K562 (cell line): ENCODE measurements at regions not wholly inside any gene's neighbourhood (a gene's known extent, or its start where the extent isn't known, plus 50 kb on each side); places are given as distances from the start of the nearest gene placed in this dataset.

Experiments used
- ATAC-seq: fragments of 200-7000 bp; cut with Tn5 transposase; 3 replicates; pipeline ENCODE4 v1.9.1; 2020; ENCODE audit warnings: moderate library complexity
- BruUV-seq: library from RNA; stranded (reverse); fragments of 400-500 nt; replicated peaks from 2 replicates; lab custom pipeline; 2021; lab: Mats Ljungman, UMichigan
- CTCF ChIA-PET: fragments of 300-600 bp; formaldehyde crosslinking; extraction: SDS; loops from one replicate; lab custom pipeline; 2021; ENCODE audit warnings: low intra/inter-chr PET ratio; lab: Yijun Ruan, JAX
- POLR2A ChIA-PET: fragments of 300-600, 350-650 bp; sonication (Branson Sonifier 250); formaldehyde crosslinking; extraction: SDS; loops from one replicate; lab custom pipeline; 2021; ENCODE audit warnings: antibody characterized with exemption, inconsistent platforms; lab: Yijun Ruan, JAX
- DNase-seq, 4 experiments: peaks; one replicate each; pipeline versions ENCODE4 v3.0.0 to v3.0.0-alpha.2; 2011 to 2018; ENCODE audit warnings: low spot score in 3 of 4, mixed read lengths in 3 of 4; ENCODE audit errors: extremely low read depth in 1 of 4
- FAIRE-seq: peaks from 2 replicates; lab custom pipeline; 2011; peaks lifted over from hg19 to GRCh38; lab: Jason Lieb, UNC
- H2AFZ ChIP-seq: 2 replicates; pipeline ENCODE4 v1.6.0; 2011; ENCODE audit warnings: low read depth, low read length, control low read depth, inconsistent platforms
- H3K27ac ChIP-seq: fragments of 200-600 bp; 3 replicates; pipeline ENCODE4 v1.8.0; 2011; ENCODE audit warnings: low read depth, mild to moderate bottlenecking, control low read depth, inconsistent platforms, low read length, moderate library complexity, mixed read lengths; ENCODE audit errors: extremely low read depth
- H3K27me3 ChIP-seq, 2 experiments: fragments of 300-600 bp in 1 of 2; 2 replicates in 1 of 2; 3 replicates in 1 of 2; pipeline versions ENCODE4 v1.6.0 to v1.8.0; 2011; ENCODE audit warnings: inconsistent platforms in 2 of 2, low read length in 2 of 2, mild to moderate bottlenecking in 1 of 2, mixed read lengths in 1 of 2, moderate library complexity in 1 of 2; ENCODE audit not compliant: control insufficient read depth in 2 of 2, insufficient read depth in 2 of 2
- H3K36me3 ChIP-seq: fragments of 300-600 bp; 3 replicates; pipeline ENCODE4 v1.8.0; 2011; ENCODE audit warnings: mild to moderate bottlenecking, low read length, inconsistent platforms; ENCODE audit not compliant: control insufficient read depth, insufficient read depth
- H3K4me1 ChIP-seq, 2 experiments: fragments of 200-600 bp in 1 of 2; replicated peaks in 1 of 2; 2 replicates in 1 of 2; 3 replicates in 1 of 2; pipeline versions ENCODE4 v1.5.1 to v1.8.0; 2011; ENCODE audit warnings: inconsistent platforms in 2 of 2, low read length in 2 of 2, mild to moderate bottlenecking in 1 of 2, mixed read lengths in 1 of 2, moderate library complexity in 1 of 2; ENCODE audit not compliant: control insufficient read depth in 2 of 2, insufficient read depth in 2 of 2
- H3K4me2 ChIP-seq: 2 replicates; pipeline ENCODE4 v1.6.1; 2011; ENCODE audit warnings: low read length, control low read depth, inconsistent platforms, mixed read lengths; ENCODE audit not compliant: insufficient read depth
- H3K4me3 ChIP-seq: fragments of 200-600 bp; sonication (generic), shearing (Covaris generic); 2 replicates; pipeline ENCODE4 v1.5.1; 2016; ENCODE audit warnings: control low read depth, inconsistent platforms
- H3K79me2 ChIP-seq: fragments of 200-600 bp; 3 replicates; pipeline ENCODE4 v1.8.0; 2011; ENCODE audit warnings: low read length, inconsistent platforms; ENCODE audit not compliant: control insufficient read depth, insufficient read depth
- H3K9ac ChIP-seq, 2 experiments: 2 replicates each; pipeline versions ENCODE4 v1.6.0 to v1.6.1; 2011; ENCODE audit warnings: low read depth in 2 of 2, low read length in 2 of 2, control low read depth in 1 of 2, inconsistent platforms in 1 of 2, mild to moderate bottlenecking in 1 of 2, mixed read lengths in 1 of 2; ENCODE audit not compliant: insufficient read depth in 1 of 2
- H3K9me1 ChIP-seq: one replicate; pipeline ENCODE4 v1.6.0; 2011; ENCODE audit warnings: inconsistent platforms, mild to moderate bottlenecking, low read length, moderate library complexity; ENCODE audit not compliant: control insufficient read depth, insufficient read depth
- H3K9me3 ChIP-seq: replicated peaks from 2 replicates; pipeline ENCODE4 v1.5.1; 2011; ENCODE audit warnings: low read depth, low read length, inconsistent platforms; ENCODE audit not compliant: control insufficient read depth, insufficient read depth
- H4K20me1 ChIP-seq: replicated peaks from 2 replicates; pipeline ENCODE4 v1.6.1; 2011; ENCODE audit warnings: low read length, inconsistent platforms, mixed read lengths; ENCODE audit not compliant: control insufficient read depth, insufficient read depth
- BRF1 ChIP-seq: IDR thresholded peaks from 3 replicates; pipeline ENCODE4 v1.6.1; 2011; ENCODE audit warnings: borderline replicate concordance, mild to moderate bottlenecking; ENCODE audit not compliant: insufficient read length; ENCODE audit errors: extremely low read depth
- HINFP ChIP-seq: fragments of 450-650 bp; conservative IDR thresholded peaks from 2 replicates; pipeline ENCODE4 v1.6.1; 2016; ENCODE audit warnings: missing genetic modification characterization, low read depth, mild to moderate bottlenecking, control low read depth, missing compliant biosample characterization
- ILF3 ChIP-seq: fragments of 450-650 bp; IDR thresholded peaks from 2 replicates; pipeline ENCODE4 v1.6.1; 2018; ENCODE audit warnings: antibody characterized with exemption, mild to moderate bottlenecking, moderate library complexity, borderline replicate concordance
- MYNN ChIP-seq, 2 experiments: sonication (generic); formaldehyde crosslinking in 1 of 2; IDR thresholded peaks; 2 replicates each; pipeline versions ENCODE4 v1.5.0 to v1.6.1; 2016 to 2020; ENCODE audit warnings: antibody characterized with exemption in 1 of 2, missing genetic modification reagents in 1 of 2
- POLR2A ChIP-seq: fragments of 450-650 bp; conservative IDR thresholded peaks from 2 replicates; pipeline ENCODE4 v1.6.1; 2016
- POLR2AphosphoS2 ChIP-seq: IDR thresholded peaks from 2 replicates; pipeline ENCODE4 v1.6.1; 2012; ENCODE audit warnings: low read length, improper control_type of control experiment
- POLR3A ChIP-seq: IDR thresholded peaks from 2 replicates; pipeline ENCODE4 v1.6.1; 2011; ENCODE audit warnings: borderline replicate concordance, mild to moderate bottlenecking, moderate library complexity; ENCODE audit not compliant: insufficient read length, insufficient read depth; ENCODE audit errors: extremely low read depth
- RFX1 ChIP-seq: fragments of 450-650 bp; IDR thresholded peaks from 2 replicates; pipeline ENCODE4 v1.6.1; 2016; ENCODE audit warnings: mild to moderate bottlenecking, moderate library complexity
- SP2 ChIP-seq: IDR thresholded peaks from 2 replicates; pipeline ENCODE4 v1.6.1; 2011; ENCODE audit warnings: mild to moderate bottlenecking, low read depth, low read length, moderate library complexity; ENCODE audit not compliant: poor library complexity, severe bottlenecking; ENCODE audit errors: extremely low read depth
- STAT5A ChIP-seq: IDR thresholded peaks from 2 replicates; pipeline ENCODE4 v1.6.1; 2012; ENCODE audit warnings: low read length, inconsistent platforms, borderline replicate concordance
- TFE3 ChIP-seq: fragments of 450-650 bp; formaldehyde crosslinking; IDR thresholded peaks from 2 replicates; pipeline ENCODE4 v1.4.0; 2020; ENCODE audit warnings: mild to moderate bottlenecking, mixed read lengths
- ZBTB17 ChIP-seq: fragments of 450-650 bp; formaldehyde crosslinking; IDR thresholded peaks from 2 replicates; pipeline ENCODE4 v1.4.0; 2020; ENCODE audit warnings: mild to moderate bottlenecking
- ZNF696 ChIP-seq: fragments of 250-450 bp; sonication (Bioruptor Pico); conservative IDR thresholded peaks from 2 replicates; pipeline ENCODE4 v1.4.0; 2020; ENCODE audit warnings: mild to moderate bottlenecking, moderate library complexity
- ZNF717 ChIP-seq: fragments of 250-450 bp; sonication (Bioruptor Pico); IDR thresholded peaks from 2 replicates; pipeline ENCODE4 v1.5.0; 2021
- WGBS: fragments of 100-300 bp; shearing (Covaris generic); methylation state at CpG from one replicate; pipeline ENCODE4 v1.1.6; 2016; ENCODE audit warnings: low coverage, mixed read lengths; ENCODE audit not compliant: insufficient coverage; ENCODE audit errors: missing lambda C conversion rate; 5-methylcytosine and 5-hydroxymethylcytosine counted together
- in situ Hi-C: fragments of 300-500 bp; cut with MboI; formaldehyde crosslinking; loops from 4 replicates; pipeline ENCODE4 v1.15.0; 2018; ENCODE audit warnings: inconsistent platforms, mixed read lengths
- intact Hi-C: fragments of 100-400 bp; cut with micrococcal nuclease; formaldehyde crosslinking; loops from 2 replicates; pipeline ENCODE4 v1.14.2; 2022
- TF ChIP-seq, protein P1 (sequence below), 2 experiments: fragments of 150-350 bp in 1 of 2; IDR thresholded peaks; 2 replicates each; pipeline ENCODE4 v1.6.1; 2012 to 2016; ENCODE audit warnings: low read depth in 2 of 2, low read length in 2 of 2, mild to moderate bottlenecking in 1 of 2, moderate library complexity in 1 of 2

DNA sequence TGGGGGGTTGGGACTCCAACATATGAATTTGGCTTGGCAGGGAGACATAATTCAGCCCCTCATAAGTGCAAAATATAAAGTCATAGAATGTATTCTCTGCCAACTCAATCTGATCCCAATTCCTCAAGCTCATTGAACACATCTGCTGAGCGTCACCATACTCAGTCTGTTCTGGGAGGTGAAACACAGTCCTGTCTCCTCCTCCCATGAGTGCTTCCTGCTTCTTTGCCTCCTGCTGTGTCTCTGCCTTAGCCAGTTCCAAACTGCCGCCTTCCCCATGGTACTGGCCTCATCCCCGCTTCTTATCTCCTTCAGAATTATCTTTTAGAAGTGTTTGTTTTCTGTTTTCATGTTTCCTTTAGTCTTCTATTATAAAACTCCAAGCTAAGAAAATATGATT is 365.5 kb downstream of the TNS3 start (continued):
- TF ChIP-seq POLR2A (0 out of 2 replicates have a peak, but pooled peaks have one; percentile 23), BRF1 (no peak)
- TF ChIP-seq, all 486 proteins: peak for 16

- no peak for DNase-seq
- H3K4me1 ChIP-seq, result peaks cover 18 to 56% of the 10 kb centered on the region in 2 experiments
- in situ Hi-C loops, result no loop called here
- WGBS, result 69% methylated on average over 7 of the region's 7 CpGs
- H4K20me1 ChIP-seq, result no peaks in the 10 kb centered on the region
- H3K27ac ChIP-seq, result no peak overlapping the region
- no peaks in the 10 kb centered on the region for H3K36me3 ChIP-seq
- ATAC-seq, result no peak
- H3K79me2 ChIP-seq, result peaks cover 8% of the 10 kb centered on the region; the same call in 1 of the 3 replicates
- no peaks in the 10 kb centered on the region for H3K27me3 ChIP-seq
- H3K4me2 ChIP-seq, result no peak overlapping the region
- H3K9me1 ChIP-seq, result no peaks in the 10 kb centered on the region
- H3K4me3 ChIP-seq, result no peak overlapping the region
- no TSS peak for BruUV-seq
- ChIA-PET POLR2A (no interaction called here), CTCF (no interaction called here)
- FAIRE-seq, result no peak
- intact Hi-C loops, result no loop called here
- peak overlapping the region; percentile 90 for H2AFZ ChIP-seq
- no peak overlapping the region for H3K9ac ChIP-seq
- peaks cover 1% of the 10 kb centered on the region; the same call in 1 of the 2 replicates for H3K9me3 ChIP-seq
- no peak for TF ChIP-seq ZNF696 (CRISPR knock-in tag)
- TF ChIP-seq ILF3, result no peak
- TF ChIP-seq SP2, result no peak
- TF ChIP-seq TFE3 (CRISPR knock-in tag), result no peak
- TF ChIP-seq STAT5A, result no peak
- TF ChIP-seq POLR3A, result no peak
- TF ChIP-seq RFX1, result no peak
- TF ChIP-seq ZNF717 (CRISPR knock-in tag), result no peak
- TF ChIP-seq ZBTB17, result no peak
- no peak for TF ChIP-seq MYNN (IDR thresholded peaks at IDR 0.05)
- no peak for TF ChIP-seq MYNN (CRISPR knock-in tag; IDR thresholded peaks at IDR 0.05)
- no peak for TF ChIP-seq POLR2AphosphoS2
- TF ChIP-seq, protein P1, sequence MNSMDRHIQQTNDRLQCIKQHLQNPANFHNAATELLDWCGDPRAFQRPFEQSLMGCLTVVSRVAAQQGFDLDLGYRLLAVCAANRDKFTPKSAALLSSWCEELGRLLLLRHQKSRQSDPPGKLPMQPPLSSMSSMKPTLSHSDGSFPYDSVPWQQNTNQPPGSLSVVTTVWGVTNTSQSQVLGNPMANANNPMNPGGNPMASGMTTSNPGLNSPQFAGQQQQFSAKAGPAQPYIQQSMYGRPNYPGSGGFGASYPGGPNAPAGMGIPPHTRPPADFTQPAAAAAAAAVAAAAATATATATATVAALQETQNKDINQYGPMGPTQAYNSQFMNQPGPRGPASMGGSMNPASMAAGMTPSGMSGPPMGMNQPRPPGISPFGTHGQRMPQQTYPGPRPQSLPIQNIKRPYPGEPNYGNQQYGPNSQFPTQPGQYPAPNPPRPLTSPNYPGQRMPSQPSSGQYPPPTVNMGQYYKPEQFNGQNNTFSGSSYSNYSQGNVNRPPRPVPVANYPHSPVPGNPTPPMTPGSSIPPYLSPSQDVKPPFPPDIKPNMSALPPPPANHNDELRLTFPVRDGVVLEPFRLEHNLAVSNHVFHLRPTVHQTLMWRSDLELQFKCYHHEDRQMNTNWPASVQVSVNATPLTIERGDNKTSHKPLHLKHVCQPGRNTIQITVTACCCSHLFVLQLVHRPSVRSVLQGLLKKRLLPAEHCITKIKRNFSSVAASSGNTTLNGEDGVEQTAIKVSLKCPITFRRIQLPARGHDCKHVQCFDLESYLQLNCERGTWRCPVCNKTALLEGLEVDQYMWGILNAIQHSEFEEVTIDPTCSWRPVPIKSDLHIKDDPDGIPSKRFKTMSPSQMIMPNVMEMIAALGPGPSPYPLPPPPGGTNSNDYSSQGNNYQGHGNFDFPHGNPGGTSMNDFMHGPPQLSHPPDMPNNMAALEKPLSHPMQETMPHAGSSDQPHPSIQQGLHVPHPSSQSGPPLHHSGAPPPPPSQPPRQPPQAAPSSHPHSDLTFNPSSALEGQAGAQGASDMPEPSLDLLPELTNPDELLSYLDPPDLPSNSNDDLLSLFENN (IDR thresholded peaks at IDR 0.05; ENCODE audit: low read depth in 2 of 2, low read length in 2 of 2), result no peak
- TF ChIP-seq HINFP (tag), result no peak
Observed at GRCh38 chr7:47215640-47216039, 366.3 kb downstream of the TNS3 start.
